GM12892 (cell line): ENCODE measurements at regions not wholly inside any gene's neighbourhood (a gene's known extent, or its start where the extent isn't known, plus 50 kb on each side); places are given as distances from the start of the nearest gene placed in this dataset.

Experiments used
- POLR2A ChIP-seq: IDR thresholded peaks from 2 replicates; pipeline ENCODE4 v1.6.1; 2011; ENCODE audit warnings: low read depth, low read length, control low read depth
- TAF1 ChIP-seq: IDR thresholded peaks from 2 replicates; pipeline ENCODE4 v1.6.1; 2011; ENCODE audit warnings: low read depth, mild to moderate bottlenecking, control low read depth, low read length, borderline replicate concordance

GRCh38 chr6:156718647-156719394 lies 58.4 kb upstream of the ARID1B start:
- TF ChIP-seq TAF1 = no peak
- TF ChIP-seq POLR2A = no peak
